ENCODE measurements at regions not wholly inside any gene's neighbourhood (a gene's known extent, or its start where the extent isn't known, plus 50 kb on each side); places are given as distances from the start of the nearest gene placed in this dataset.

DNA sequence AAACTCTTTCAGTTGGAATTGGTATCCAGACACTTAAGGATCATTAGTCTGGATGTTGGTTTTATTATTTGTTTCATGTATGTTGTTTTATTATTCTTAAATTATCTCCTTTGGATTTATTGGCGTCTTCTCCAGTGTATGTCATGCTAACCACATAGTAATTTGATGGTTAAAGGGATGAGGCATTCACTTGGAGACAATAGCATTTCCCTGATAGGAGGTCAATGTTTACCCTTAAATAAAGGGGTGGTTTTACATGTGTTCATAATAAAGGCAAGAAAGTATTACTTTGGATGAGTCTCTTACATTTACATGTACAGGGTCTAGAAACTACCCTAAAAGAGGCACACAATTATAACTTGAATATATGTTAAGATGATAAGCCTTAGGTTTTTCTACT, 51.2 kb upstream of the RNF144B start:
- H3K4me1 ChIP-seq = no peaks in the 10 kb centered on the region
- H3K27ac ChIP-seq = no peak overlapping the region
- intact Hi-C loops (cut with DNase I; ENCODE audit: low total_unique reads) = no loop called here
- no peaks in the 10 kb centered on the region for H3K9me3 ChIP-seq
- DNase-seq = no peak
- no peak for TF ChIP-seq POLR2AphosphoS5 (IDR thresholded peaks at IDR 0.05)
- TF ChIP-seq EP300 (IDR thresholded peaks at IDR 0.05; ENCODE audit: low read depth) = no peak
- TF ChIP-seq, protein P1, sequence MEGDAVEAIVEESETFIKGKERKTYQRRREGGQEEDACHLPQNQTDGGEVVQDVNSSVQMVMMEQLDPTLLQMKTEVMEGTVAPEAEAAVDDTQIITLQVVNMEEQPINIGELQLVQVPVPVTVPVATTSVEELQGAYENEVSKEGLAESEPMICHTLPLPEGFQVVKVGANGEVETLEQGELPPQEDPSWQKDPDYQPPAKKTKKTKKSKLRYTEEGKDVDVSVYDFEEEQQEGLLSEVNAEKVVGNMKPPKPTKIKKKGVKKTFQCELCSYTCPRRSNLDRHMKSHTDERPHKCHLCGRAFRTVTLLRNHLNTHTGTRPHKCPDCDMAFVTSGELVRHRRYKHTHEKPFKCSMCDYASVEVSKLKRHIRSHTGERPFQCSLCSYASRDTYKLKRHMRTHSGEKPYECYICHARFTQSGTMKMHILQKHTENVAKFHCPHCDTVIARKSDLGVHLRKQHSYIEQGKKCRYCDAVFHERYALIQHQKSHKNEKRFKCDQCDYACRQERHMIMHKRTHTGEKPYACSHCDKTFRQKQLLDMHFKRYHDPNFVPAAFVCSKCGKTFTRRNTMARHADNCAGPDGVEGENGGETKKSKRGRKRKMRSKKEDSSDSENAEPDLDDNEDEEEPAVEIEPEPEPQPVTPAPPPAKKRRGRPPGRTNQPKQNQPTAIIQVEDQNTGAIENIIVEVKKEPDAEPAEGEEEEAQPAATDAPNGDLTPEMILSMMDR (IDR thresholded peaks at IDR 0.05) = no peak
- no peak for TF ChIP-seq POLR2A (IDR thresholded peaks at IDR 0.05)
- 40 to 60% methylated on average over 1 of the region's 1 CpG for WGBS, 2 donors (ENCODE audit: low coverage in 1 of 2)
- in situ Hi-C loops (cut with MboI; ENCODE audit: low pct_ligation_motif_present in 1 of 4, low pct_unique_long_range_greater_than_20kb in 1 of 4, low sequenced_read_pairs in 3 of 4) = loop anchor here in 1 of 4 donors (10.0 kb wide), 1 partner anchor 169 kb away; no protein-coding TSS in a partner anchor
- H3K36me3 ChIP-seq = no peaks in the 10 kb centered on the region
- no peak overlapping the region for H3K4me3 ChIP-seq
- H3K27me3 ChIP-seq = no peaks in the 10 kb centered on the region

DNA sequence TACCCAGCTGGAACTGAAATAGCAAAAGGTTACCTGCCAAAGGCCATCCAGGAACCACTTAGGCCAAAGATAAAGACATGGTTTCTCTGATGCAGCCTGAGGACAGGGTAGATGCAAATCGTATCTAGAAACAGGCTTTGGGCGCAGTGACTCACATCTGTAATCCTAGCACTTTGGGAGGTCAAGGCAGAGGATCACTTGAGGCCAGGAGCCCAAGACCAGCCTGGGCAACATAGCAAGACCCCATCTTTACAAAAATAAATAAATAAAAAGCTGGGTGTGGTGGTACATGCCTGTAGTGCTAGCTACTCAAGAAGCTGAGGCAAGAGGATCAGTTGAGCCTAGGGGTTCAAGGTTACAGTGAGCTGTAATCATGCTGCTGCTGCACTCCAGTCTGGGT, 52.9 kb upstream of the RNF144B start:
- intact Hi-C loops (cut with DNase I; ENCODE audit: low total_unique reads) = no loop called here
- no peak for TF ChIP-seq POLR2A (IDR thresholded peaks at IDR 0.05)
- no peak for TF ChIP-seq POLR2AphosphoS5 (IDR thresholded peaks at IDR 0.05)
- TF ChIP-seq, protein P1 (IDR thresholded peaks at IDR 0.05) = no peak
- TF ChIP-seq EP300 (IDR thresholded peaks at IDR 0.05; ENCODE audit: low read depth) = no peak
- Histone ChIP-seq H3K36me3 (no peaks in the 10 kb centered on the region), H3K9me3 (no peaks in the 10 kb centered on the region), H3K4me3 (no peak overlapping the region), H3K27me3 (no peaks in the 10 kb centered on the region), H3K4me1 (peaks cover 0 to 3% (median 0%) of the 10 kb centered on the region in 4 donors), H3K27ac (no peak overlapping the region)
- DNase-seq = no peak
- WGBS, 2 donors (ENCODE audit: low coverage in 1 of 2) = 98 to 100% methylated on average over 2 of the region's 2 CpGs
- in situ Hi-C loops (cut with MboI; ENCODE audit: low pct_ligation_motif_present in 1 of 4, low pct_unique_long_range_greater_than_20kb in 1 of 4, low sequenced_read_pairs in 3 of 4) = loop anchor here in 1 of 4 donors (10.0 kb wide), 1 partner anchor 171 kb away; no protein-coding TSS in a partner anchor

DNA sequence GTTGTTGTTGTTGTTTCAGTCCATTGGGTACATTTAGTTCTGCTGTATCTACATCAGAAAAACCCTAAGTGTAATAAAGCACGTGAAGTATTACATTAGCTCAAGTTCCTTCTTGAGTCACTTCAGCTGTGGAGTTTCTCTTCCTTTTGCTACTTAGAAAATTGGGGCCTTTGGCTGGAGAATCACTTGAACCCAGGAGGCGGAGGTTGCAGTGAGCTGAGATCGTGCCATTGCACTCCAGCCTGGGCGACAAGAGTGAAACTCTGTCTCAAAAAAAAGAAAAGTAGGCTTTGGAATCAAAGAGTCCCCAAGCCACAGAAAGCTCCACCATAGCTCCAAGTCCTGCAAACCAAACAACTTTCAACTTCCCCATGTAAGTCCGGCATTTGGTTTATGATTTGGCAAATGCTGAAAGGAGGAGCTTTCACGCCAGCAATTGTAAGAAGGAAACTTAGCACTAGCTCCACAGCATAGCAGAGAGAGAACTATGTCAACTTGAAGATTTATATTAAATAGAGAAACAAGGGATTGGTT, 56.5 kb upstream of the RNF144B start:
- TF ChIP-seq POLR2A (IDR thresholded peaks at IDR 0.05) (peak; percentile 25), POLR2AphosphoS5 (IDR thresholded peaks at IDR 0.05) (no peak), EP300 (IDR thresholded peaks at IDR 0.05; ENCODE audit: low read depth) (peak; percentile 57)
- TF ChIP-seq, protein P1 (IDR thresholded peaks at IDR 0.05) = no peak
- WGBS, 2 donors (ENCODE audit: low coverage in 1 of 2) = 61 to 73% methylated on average over 2 to 6 of the region's 6 CpGs
- peaks cover 0 to 12% (median 0%) of the 10 kb centered on the region in 4 donors for H3K4me1 ChIP-seq
- intact Hi-C loops (cut with DNase I; ENCODE audit: low total_unique reads) (no loop called here), in situ Hi-C loops (cut with MboI; ENCODE audit: low pct_ligation_motif_present in 1 of 4, low pct_unique_long_range_greater_than_20kb in 1 of 4, low sequenced_read_pairs in 3 of 4) (loop anchor here in 1 of 4 donors (10.0 kb wide), 1 partner anchor 174 kb away; no protein-coding TSS in a partner anchor)
- H3K27ac ChIP-seq = peak overlapping the region; percentile 3 to 57 (median 42)
- no peaks in the 10 kb centered on the region for H3K9me3 ChIP-seq
- no peak for DNase-seq
- H3K27me3 ChIP-seq = no peaks in the 10 kb centered on the region
- H3K36me3 ChIP-seq = no peaks in the 10 kb centered on the region
- no peak overlapping the region for H3K4me3 ChIP-seq

DNA sequence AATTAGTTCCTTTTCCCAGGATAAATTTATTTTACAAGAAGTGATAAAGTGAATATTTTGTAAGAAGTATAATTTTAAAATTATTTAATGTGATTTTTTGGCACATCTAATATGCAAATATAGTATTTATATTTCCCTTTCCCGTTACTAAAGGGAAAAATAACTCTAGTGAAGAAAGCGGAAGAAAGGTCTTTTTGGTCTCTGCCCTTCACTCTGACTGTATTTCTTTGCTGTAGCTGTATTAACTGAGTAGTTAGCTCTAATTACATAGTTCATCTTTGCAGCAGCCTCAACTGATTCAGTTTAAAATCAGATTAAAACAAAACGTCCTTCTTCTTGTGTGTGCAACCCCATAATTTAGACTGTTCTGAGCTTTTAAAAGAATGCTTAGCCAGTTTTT, 57.4 kb upstream of the RNF144B start:
- TF ChIP-seq, protein P1 (IDR thresholded peaks at IDR 0.05) = no peak
- TF ChIP-seq POLR2AphosphoS5 (IDR thresholded peaks at IDR 0.05) (no peak), EP300 (IDR thresholded peaks at IDR 0.05; ENCODE audit: low read depth) (no peak), POLR2A (IDR thresholded peaks at IDR 0.05) (no peak)
- DNase-seq = no peak
- H3K4me1 ChIP-seq = peaks cover 0 to 12% (median 0%) of the 10 kb centered on the region in 4 donors
- no peaks in the 10 kb centered on the region for H3K36me3 ChIP-seq
- no peaks in the 10 kb centered on the region for H3K27me3 ChIP-seq
- in situ Hi-C loops (cut with MboI; ENCODE audit: low pct_ligation_motif_present in 1 of 4, low pct_unique_long_range_greater_than_20kb in 1 of 4, low sequenced_read_pairs in 3 of 4) = loop anchor here in 3 of 4 donors (5.0 to 10.0 kb wide), 2 partner anchors 168 to 175 kb away; no protein-coding TSS in a partner anchor
- H3K4me3 ChIP-seq = no peak overlapping the region
- H3K27ac ChIP-seq = peak overlapping the region; percentile 40 to 60 (median 56)
- 60 to 66% methylated on average over 3 of the region's 3 CpGs for WGBS, 2 donors (ENCODE audit: low coverage in 1 of 2)
- intact Hi-C loops (cut with DNase I; ENCODE audit: low total_unique reads) = no loop called here
- no peaks in the 10 kb centered on the region for H3K9me3 ChIP-seq

Data from transverse colon (tissue), 4 donors.